ENCODE measurements at regions not wholly inside any gene's neighbourhood (a gene's known extent, or its start where the extent isn't known, plus 50 kb on each side); places are given as distances from the start of the nearest gene placed in this dataset.
"Not testable (repeated sequence)": the region's sequence is repeated elsewhere in the genome, so short reads cannot be mapped to it uniquely, and the experiment has no call there.

- in situ Hi-C loops (cut with HindIII; ENCODE audit: low pct_unique_long_range_greater_than_20kb, low sequenced_read_pairs) = no loop called here
- DNase-seq (ENCODE audit: low read depth, low spot score) = no peak
Observed at GRCh38 chr12:46884362-46884761, 58.6 kb upstream of the SLC38A4 start.

GRCh38 chr12:46886541-46887041 lies 60.8 kb upstream of the SLC38A4 start:
- in situ Hi-C loops (cut with HindIII; ENCODE audit: low pct_unique_long_range_greater_than_20kb, low sequenced_read_pairs) = no loop called here
- DNase-seq (ENCODE audit: low read depth, low spot score) = no peak

DNA sequence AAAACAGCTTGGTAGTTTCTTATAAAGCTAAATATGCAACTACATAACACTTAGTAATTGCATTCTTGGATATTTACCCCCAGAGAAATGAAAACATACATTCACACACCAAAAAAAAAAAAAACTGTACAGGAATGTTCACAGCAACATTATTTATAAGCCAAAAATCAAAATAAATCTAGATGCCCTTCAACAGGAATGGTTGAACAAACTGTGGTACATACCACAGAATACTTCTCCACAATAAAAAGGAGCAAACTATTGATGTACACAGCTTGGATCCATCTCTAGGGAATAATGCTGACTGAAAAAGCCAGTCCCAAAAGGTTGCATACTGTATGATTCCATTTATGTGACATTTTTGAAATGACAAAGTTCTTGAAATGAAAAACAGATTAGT lies 62.1 kb upstream of the SLC38A4 start:
- in situ Hi-C loops (cut with HindIII; ENCODE audit: low pct_unique_long_range_greater_than_20kb, low sequenced_read_pairs) = no loop called here
- no peak for DNase-seq (ENCODE audit: low read depth, low spot score)

DNA sequence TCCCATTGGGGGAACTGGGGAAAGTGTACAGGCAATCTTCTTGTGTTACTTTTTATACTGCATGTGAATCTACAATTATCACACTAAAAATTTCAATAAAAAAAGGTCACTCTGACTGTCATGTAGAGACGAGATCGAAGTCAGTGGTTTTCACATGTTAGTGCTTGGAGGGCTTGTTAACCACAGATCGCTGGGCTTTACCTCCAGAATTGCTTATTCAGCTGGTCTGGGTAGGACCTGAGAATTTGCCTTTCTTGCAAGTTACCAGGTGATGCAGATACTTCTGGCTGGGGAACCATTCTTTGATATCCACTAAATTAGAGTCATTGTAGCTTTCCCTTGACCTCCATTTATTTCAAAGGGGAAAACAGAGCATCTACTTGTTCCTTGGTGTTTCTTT lies 62.8 kb upstream of the SLC38A4 start:
- in situ Hi-C loops (cut with HindIII; ENCODE audit: low pct_unique_long_range_greater_than_20kb, low sequenced_read_pairs) = no loop called here
- no peak for DNase-seq (ENCODE audit: low read depth, low spot score)

DNA sequence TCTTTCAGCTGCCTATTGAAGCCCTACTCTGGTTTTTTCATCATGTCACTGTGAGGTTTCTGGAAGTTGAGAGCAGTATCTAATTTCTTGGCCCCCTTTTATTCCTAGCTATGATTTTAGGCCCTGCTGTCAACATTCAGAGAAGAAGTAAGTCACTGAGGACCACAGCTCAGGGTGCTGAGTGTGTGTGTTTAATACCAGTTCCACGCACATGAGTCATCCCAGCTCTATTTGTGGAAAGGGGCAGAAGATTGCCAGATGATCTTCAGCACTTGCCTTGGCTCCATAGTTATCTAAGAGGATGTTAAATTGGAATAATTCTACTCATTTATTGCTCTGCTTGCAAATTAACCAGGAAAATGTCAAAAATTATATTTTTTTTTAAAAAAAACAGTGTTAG lies 65.5 kb upstream of the SLC38A4 start:
- no peak for DNase-seq (ENCODE audit: low read depth, low spot score)
- in situ Hi-C loops (cut with HindIII; ENCODE audit: low pct_unique_long_range_greater_than_20kb, low sequenced_read_pairs) = no loop called here

DNA sequence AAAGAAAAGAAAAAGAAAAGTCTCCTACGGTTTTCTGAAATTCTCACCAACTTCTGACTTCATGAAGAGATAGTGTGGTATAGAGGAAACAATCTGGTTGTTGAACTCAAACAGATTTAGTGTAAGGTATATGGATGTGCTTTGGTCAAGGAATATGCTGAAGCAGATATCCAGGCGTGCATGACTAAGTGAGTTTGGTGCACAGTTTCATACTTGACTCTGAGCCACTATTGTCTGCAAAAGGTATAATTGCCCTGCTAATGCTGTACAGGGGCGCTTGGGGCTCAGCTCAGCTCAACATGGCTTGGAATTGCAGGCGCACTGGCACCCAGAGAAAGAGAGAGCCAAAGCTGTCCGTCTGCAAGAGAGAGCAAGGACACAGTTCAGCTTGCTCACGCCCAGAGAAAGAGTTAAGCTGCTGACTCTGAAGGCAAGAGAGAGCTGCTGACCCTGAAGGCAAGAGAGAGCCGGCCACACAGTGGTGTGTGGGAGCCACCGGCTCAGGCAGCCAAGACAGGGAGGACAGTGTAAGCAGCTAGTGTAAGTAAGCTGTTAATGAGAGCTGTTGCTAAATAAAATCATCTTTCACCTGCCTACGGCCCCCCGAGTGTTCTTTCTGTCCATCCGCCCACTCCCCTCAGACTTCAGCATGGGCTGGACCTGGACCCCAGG lies 66.4 kb upstream of the SLC38A4 start:
- DNase-seq (ENCODE audit: low read depth, low spot score) = no peak
- in situ Hi-C loops (cut with HindIII; ENCODE audit: low pct_unique_long_range_greater_than_20kb, low sequenced_read_pairs) = no loop called here

GRCh38 chr12:46892887-46893286 lies 67.1 kb upstream of the SLC38A4 start:
- no peak for DNase-seq (ENCODE audit: low read depth, low spot score)
- in situ Hi-C loops (cut with HindIII; ENCODE audit: low pct_unique_long_range_greater_than_20kb, low sequenced_read_pairs) = no loop called here

DNA sequence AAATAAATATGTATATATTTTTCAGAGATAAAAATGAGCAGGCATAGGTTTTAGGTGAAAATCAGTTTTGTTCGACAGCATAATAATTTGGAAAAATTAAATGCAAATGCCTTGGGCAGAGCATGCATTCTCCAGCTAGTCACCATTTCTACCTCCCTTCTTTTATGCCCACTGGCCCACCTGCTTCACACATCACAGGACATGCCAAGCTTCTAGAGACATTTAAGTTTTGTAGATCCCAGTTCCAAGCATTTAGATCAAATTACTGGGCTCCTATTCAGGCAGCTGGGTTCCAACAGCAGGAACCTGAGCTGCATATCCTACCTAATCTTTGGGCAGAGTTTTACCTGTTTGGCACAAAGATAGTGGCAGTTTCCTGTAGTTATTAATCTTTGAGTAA lies 67.6 kb upstream of the SLC38A4 start:
- in situ Hi-C loops (cut with HindIII; ENCODE audit: low pct_unique_long_range_greater_than_20kb, low sequenced_read_pairs) = no loop called here
- no peak for DNase-seq (ENCODE audit: low read depth, low spot score)

- in situ Hi-C loops (cut with HindIII; ENCODE audit: low pct_unique_long_range_greater_than_20kb, low sequenced_read_pairs) = no loop called here
- DNase-seq (ENCODE audit: low read depth, low spot score) = no peak
Observed at GRCh38 chr12:46895726-46896125, 69.9 kb upstream of the SLC38A4 start.

DNA sequence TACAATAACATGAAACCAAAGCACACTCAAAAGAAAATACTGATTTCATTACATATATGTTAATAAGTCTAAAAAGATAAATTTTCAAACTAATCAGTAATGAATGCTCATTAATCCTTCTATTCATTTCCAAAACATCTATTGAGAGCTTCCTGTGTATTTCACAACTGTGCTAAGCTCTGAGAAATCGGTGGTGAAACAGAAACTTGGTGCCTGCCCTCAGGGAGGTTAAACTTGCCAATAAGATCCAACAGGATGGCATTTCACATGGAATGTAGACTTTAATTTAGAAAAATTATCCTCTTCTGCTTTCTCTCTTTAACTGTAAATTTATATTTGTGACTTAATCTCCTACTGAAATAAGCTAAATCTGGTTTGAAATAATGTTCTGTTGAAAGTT lies 70.9 kb upstream of the SLC38A4 start:
- in situ Hi-C loops (cut with HindIII; ENCODE audit: low pct_unique_long_range_greater_than_20kb, low sequenced_read_pairs) = no loop called here
- DNase-seq (ENCODE audit: low read depth, low spot score) = no peak

DNA sequence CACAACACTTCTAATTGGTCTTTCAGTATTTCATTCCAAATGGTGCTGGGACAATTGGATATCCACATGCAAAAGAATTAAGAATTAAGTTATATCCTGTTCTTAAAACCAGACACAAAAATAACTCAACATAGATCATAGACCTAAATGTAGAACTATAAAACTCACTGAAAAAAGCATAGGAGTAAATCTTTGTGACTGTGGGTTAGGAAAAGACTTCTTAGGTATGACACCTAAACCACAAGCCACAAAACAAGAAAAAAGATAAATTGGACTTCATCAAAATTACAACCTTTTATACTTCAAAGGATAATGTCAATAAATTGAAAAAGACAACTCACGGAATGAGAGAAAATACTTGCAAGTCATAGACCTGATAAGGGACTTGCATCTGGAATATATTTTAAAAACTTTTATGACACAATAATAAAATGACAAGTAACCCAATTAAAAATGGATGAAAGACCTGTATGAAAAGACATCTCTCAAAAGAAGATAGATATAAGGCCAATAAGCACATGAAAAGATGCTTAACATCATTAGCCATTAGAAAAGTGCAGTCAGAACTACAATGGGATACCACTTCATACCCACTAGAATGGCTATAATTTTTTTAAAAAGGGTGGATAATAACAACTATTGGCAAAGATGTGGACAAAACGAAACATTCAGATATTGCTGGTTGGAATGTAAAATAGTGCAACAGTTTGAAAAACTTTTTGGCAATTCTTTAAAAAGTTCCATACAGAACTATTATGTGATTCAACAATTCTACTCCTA lies 72.5 kb upstream of the SLC38A4 start:
- in situ Hi-C loops (cut with HindIII; ENCODE audit: low pct_unique_long_range_greater_than_20kb, low sequenced_read_pairs) = no loop called here
- no peak for DNase-seq (ENCODE audit: low read depth, low spot score)

- DNase-seq (ENCODE audit: low read depth, low spot score) = no peak
- in situ Hi-C loops (cut with HindIII; ENCODE audit: low pct_unique_long_range_greater_than_20kb, low sequenced_read_pairs) = no loop called here
Observed at GRCh38 chr12:46898989-46899388, 73.2 kb upstream of the SLC38A4 start.

DNA sequence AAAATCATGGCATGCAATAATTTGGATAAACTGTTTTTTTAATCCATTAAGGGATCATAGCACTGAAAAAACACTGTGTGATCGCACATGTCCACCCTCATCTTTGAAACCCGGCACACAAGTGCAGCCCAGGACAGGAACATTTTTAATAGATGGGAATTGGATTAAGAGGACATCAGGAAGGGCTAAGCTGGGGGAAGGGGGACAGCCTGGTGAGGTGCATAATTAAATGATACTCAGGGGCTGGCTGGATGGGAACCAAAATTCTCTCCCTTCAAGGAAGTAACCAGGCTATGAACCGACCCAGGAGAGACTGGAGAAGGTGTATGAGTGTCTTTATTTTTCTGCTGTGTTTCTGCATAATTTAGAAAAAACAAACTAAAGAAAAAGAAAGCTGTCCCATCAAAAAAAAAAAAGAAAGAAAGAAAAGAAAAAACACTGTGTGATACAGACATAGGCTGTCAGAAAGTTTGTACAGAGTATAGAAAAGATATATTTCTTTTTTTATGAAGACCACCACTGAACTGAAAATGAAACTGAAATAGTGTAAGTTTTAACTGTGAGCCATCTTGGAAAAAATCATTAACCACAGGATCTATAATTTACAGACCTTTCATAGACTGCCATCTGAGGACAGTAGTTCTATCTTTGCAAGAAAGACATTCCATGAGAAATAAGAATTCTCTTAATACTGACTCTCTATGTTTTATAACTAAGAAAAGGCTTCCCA lies 75.1 kb upstream of the SLC38A4 start:
- in situ Hi-C loops (cut with HindIII; ENCODE audit: low pct_unique_long_range_greater_than_20kb, low sequenced_read_pairs) = no loop called here
- no peak for DNase-seq (ENCODE audit: low read depth, low spot score)

GRCh38 chr12:46901464-46902205 lies 75.8 kb upstream of the SLC38A4 start:
- DNase-seq (ENCODE audit: low read depth, low spot score) = no peak
- in situ Hi-C loops (cut with HindIII; ENCODE audit: low pct_unique_long_range_greater_than_20kb, low sequenced_read_pairs) = no loop called here

GRCh38 chr12:46903058-46903457 lies 77.3 kb upstream of the SLC38A4 start:
- in situ Hi-C loops (cut with HindIII; ENCODE audit: low pct_unique_long_range_greater_than_20kb, low sequenced_read_pairs) = no loop called here
- DNase-seq (ENCODE audit: low read depth, low spot score) = no peak

- no peak for DNase-seq (ENCODE audit: low read depth, low spot score)
Observed at GRCh38 chr12:46904406-46905238, 78.8 kb upstream of the SLC38A4 start.

DNA sequence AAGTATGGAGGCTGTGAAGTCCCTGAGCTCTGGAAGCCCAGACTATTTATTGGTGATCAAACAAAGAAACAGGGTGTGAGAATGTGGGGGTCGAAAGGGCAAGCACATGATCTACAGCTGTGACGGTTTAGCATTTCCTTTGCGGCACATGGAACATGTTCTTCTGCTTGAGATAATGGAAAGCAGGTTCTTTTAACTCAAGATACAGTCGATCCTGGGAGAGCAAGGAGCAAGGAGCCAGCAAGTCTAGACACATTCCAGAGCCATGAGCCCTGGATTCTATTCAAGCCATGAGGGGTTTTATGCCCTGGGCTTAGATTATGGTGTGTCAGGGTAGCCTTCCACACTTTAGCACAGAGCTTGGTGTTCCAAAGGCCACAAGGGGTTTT lies 79.4 kb upstream of the SLC38A4 start:
- in situ Hi-C loops (cut with HindIII; ENCODE audit: low pct_unique_long_range_greater_than_20kb, low sequenced_read_pairs); DNase-seq (ENCODE audit: low read depth, low spot score): not testable (repeated sequence)

More at GRCh38 chr12:46904406-46905238, 78.8 kb upstream of the SLC38A4 start:
- in situ Hi-C loops (cut with HindIII; ENCODE audit: low pct_unique_long_range_greater_than_20kb, low sequenced_read_pairs) = no loop called here

Data from SK-MEL-5 (cell line).